ENCODE measurements at regions not wholly inside any gene's neighbourhood (a gene's known extent, or its start where the extent isn't known, plus 50 kb on each side); places are given as distances from the start of the nearest gene placed in this dataset.

GRCh38 chr22:27561286-27561904 is 240.2 kb downstream of the MN1 start:
- H3T11ph ChIP-seq (ENCODE audit: low read length) = no peak overlapping the region
- no peak overlapping the region for H3K4me3 Mint-ChIP-seq
- H3K4me1 ChIP-seq (ENCODE audit: insufficient read depth, low read length) = no peaks in the 10 kb centered on the region
- H3K79me1 ChIP-seq (ENCODE audit: insufficient read depth, low read depth, low read length, poor library complexity, severe bottlenecking) = no peaks in the 10 kb centered on the region
- H2AFZ ChIP-seq (ENCODE audit: low read length) = no peak overlapping the region
- H2BK5ac ChIP-seq (ENCODE audit: insufficient read length, low read length) = no peak overlapping the region
- H3K27ac ChIP-seq (ENCODE audit: insufficient read length, low read depth, low read length) = no peak overlapping the region
- H3K9ac ChIP-seq (ENCODE audit: extremely low read depth, insufficient read length, low read length) = no peak overlapping the region
- H3K9me3 ChIP-seq (ENCODE audit: control insufficient read depth, low read depth, low read length) = no peaks in the 10 kb centered on the region
- no CpG with 5 or more reads among the region's 9 CpGs for WGBS (ENCODE audit: extremely low coverage, insufficient read length, low lambda C conversion rate)
- no peaks in the 10 kb centered on the region for H4K20me1 ChIP-seq (ENCODE audit: control insufficient read depth, insufficient read depth, insufficient read length)
- no peak for DNase-seq
- H2AK5ac ChIP-seq (ENCODE audit: insufficient read length, low read length) = no peak overlapping the region
- no peak overlapping the region for H2BK20ac ChIP-seq (ENCODE audit: low read depth, low read length, poor library complexity, severe bottlenecking)
- H3K23me2 ChIP-seq (ENCODE audit: insufficient read length, low read depth, low read length, poor library complexity, severe bottlenecking) = no peaks in the 10 kb centered on the region
- no peak overlapping the region for H3K23ac ChIP-seq (ENCODE audit: insufficient read length, low read depth, low read length)
- TF ChIP-seq CTCF (conservative IDR thresholded peaks at IDR 0.05) = no peak
- peaks cover 0 to 3% of the 10 kb centered on the region in 2 experiments; a peak in 2 of 5 replicates for H3K9me3 Mint-ChIP-seq
- H3K4me1 Mint-ChIP-seq = peaks cover 22 to 34% of the 10 kb centered on the region in 2 experiments
- H3K4ac ChIP-seq (ENCODE audit: low read depth, low read length) = no peak overlapping the region
- no peaks in the 10 kb centered on the region for H3K27me3 ChIP-seq (ENCODE audit: insufficient read depth, low read length)
- peak overlapping the region in 1 of 3 experiments; percentile 60; a peak in 1 of 7 replicates for H3K27ac Mint-ChIP-seq
- peaks cover 33% of the 10 kb centered on the region for H3K27me3 Mint-ChIP-seq (ENCODE audit: low read depth)
- no peak overlapping the region for H2BK15ac ChIP-seq (ENCODE audit: low read depth, low read length)
- H2BK12ac ChIP-seq (ENCODE audit: insufficient read length, low read depth, low read length) = no peak overlapping the region
- H3K56ac ChIP-seq (ENCODE audit: insufficient read length, low read depth, low read length) = no peak overlapping the region
- H3K14ac ChIP-seq (ENCODE audit: insufficient read depth, low read length) = no peak overlapping the region
- H2BK120ac ChIP-seq (ENCODE audit: low read depth, low read length, poor library complexity, severe bottlenecking) = no peak overlapping the region
- H3K4me2 ChIP-seq (ENCODE audit: insufficient read depth, insufficient read length, low read length) = no peak overlapping the region
- H4K5ac ChIP-seq (ENCODE audit: insufficient read length, low read depth, low read length) = no peak overlapping the region
- no peak overlapping the region for H4K91ac ChIP-seq (ENCODE audit: insufficient read length, low read depth, low read length)
- H3K18ac ChIP-seq (ENCODE audit: insufficient read length, low read depth, low read length) = peak overlapping the region; percentile 23
- no peaks in the 10 kb centered on the region for H3K79me2 ChIP-seq (ENCODE audit: insufficient read depth, low read length)
- no peak overlapping the region for H4K8ac ChIP-seq (replicated peaks; ENCODE audit: insufficient read length, low read depth, low read length)
- no peaks in the 10 kb centered on the region for H3K36me3 Mint-ChIP-seq (ENCODE audit: insufficient read depth in 1 of 3, low read depth in 3 of 3)
